ENCODE measurements at regions not wholly inside any gene's neighbourhood (a gene's known extent, or its start where the extent isn't known, plus 50 kb on each side); places are given as distances from the start of the nearest gene placed in this dataset.
"Not testable (repeated sequence)": the region's sequence is repeated elsewhere in the genome, so short reads cannot be mapped to it uniquely, and the experiment has no call there.

- DNase-seq (ENCODE audit: low read depth in 2 of 2) = no peak
Measured at GRCh38 chr7:104074529-104074928, 85.1 kb upstream of the RELN start.

- DNase-seq (ENCODE audit: low read depth in 2 of 2) = not testable (repeated sequence)
Measured at GRCh38 chr7:104071641-104072040, 82.2 kb upstream of the RELN start.

- no peak for DNase-seq (ENCODE audit: low read depth in 2 of 2)
Measured at GRCh38 chr7:104065491-104065890, 76.0 kb upstream of the RELN start.

GRCh38 chr7:104064969-104065387, 75.5 kb upstream of the RELN start:
- no peak for DNase-seq (ENCODE audit: low read depth in 2 of 2)

- DNase-seq (ENCODE audit: low read depth in 2 of 2) = not testable (repeated sequence)
Measured at GRCh38 chr7:104063797-104064196, 74.3 kb upstream of the RELN start.

GRCh38 chr7:104061652-104062051, 72.2 kb upstream of the RELN start:
- no peak for DNase-seq (ENCODE audit: low read depth in 2 of 2)

GRCh38 chr7:104059837-104060236, 70.4 kb upstream of the RELN start:
- DNase-seq (ENCODE audit: low read depth in 2 of 2) = not testable (repeated sequence)

GRCh38 chr7:104059103-104059502, 69.6 kb upstream of the RELN start:
- no peak for DNase-seq (ENCODE audit: low read depth in 2 of 2)

- DNase-seq (ENCODE audit: low read depth in 2 of 2) = no peak
Measured at GRCh38 chr7:104054362-104054761, 64.9 kb upstream of the RELN start.

- DNase-seq (ENCODE audit: low read depth in 2 of 2) = no peak
Measured at GRCh38 chr7:104052979-104053378, 63.5 kb upstream of the RELN start.

GRCh38 chr7:104048055-104048454, 58.6 kb upstream of the RELN start:
- DNase-seq (ENCODE audit: low read depth in 2 of 2) = no peak

GRCh38 chr7:104045183-104045582, 55.7 kb upstream of the RELN start:
- DNase-seq (ENCODE audit: low read depth in 2 of 2) = peak in 1 of 2 donors; percentile 20

GRCh38 chr7:104040666-104041065, 51.2 kb upstream of the RELN start:
- DNase-seq (ENCODE audit: low read depth in 2 of 2) = no peak

- DNase-seq (ENCODE audit: low read depth in 2 of 2) = no peak
Measured at GRCh38 chr7:104039363-104039762, 49.9 kb upstream of the RELN start.
